ENCODE measurements at regions not wholly inside any gene's neighbourhood (a gene's known extent, or its start where the extent isn't known, plus 50 kb on each side); places are given as distances from the start of the nearest gene placed in this dataset.
"Not testable (repeated sequence)": the region's sequence is repeated elsewhere in the genome, so short reads cannot be mapped to it uniquely, and the experiment has no call there.

- no peak for DNase-seq
These were observed 91.3 kb downstream of the ZNF467 start for GRCh38 chr7:149682038-149682437.

- DNase-seq, result no peak
These were observed 92.1 kb downstream of the ZNF467 start for GRCh38 chr7:149681274-149681673.

- no peak for DNase-seq
These were observed 92.9 kb downstream of the ZNF467 start for GRCh38 chr7:149680331-149681025.

GRCh38 chr7:149674728-149675385 is 98.5 kb downstream of the ZNF467 start:
- not testable (repeated sequence) for DNase-seq

GRCh38 chr7:149673006-149673405 is 100.4 kb downstream of the ZNF467 start:
- no peak for DNase-seq

- no peak for DNase-seq
These were observed 103.1 kb downstream of the ZNF467 start for GRCh38 chr7:149670288-149670687.

GRCh38 chr7:149669121-149669818 is 104.1 kb downstream of the ZNF467 start:
- DNase-seq, result no peak

- no peak for DNase-seq
These were observed 106.9 kb downstream of the ZNF467 start for GRCh38 chr7:149666360-149666945.

GRCh38 chr7:149665618-149666017 is 107.8 kb downstream of the ZNF467 start:
- DNase-seq, result not testable (repeated sequence)

- DNase-seq, result no peak
These were observed 108.7 kb downstream of the ZNF467 start for GRCh38 chr7:149664666-149665065.

GRCh38 chr7:149664176-149664575 is 109.2 kb downstream of the ZNF467 start:
- no peak for DNase-seq

- DNase-seq, result peak; percentile 63
These were observed 110.7 kb downstream of the ZNF467 start for GRCh38 chr7:149662591-149663095.

GRCh38 chr7:149655784-149656183 is 117.6 kb downstream of the ZNF467 start:
- no peak for DNase-seq

- no peak for DNase-seq
These were observed 118.8 kb downstream of the ZNF467 start for GRCh38 chr7:149654588-149654987.

GRCh38 chr7:149650190-149650589 is 123.2 kb downstream of the ZNF467 start:
- not testable (repeated sequence) for DNase-seq

GRCh38 chr7:149644754-149645153 is 128.6 kb downstream of the ZNF467 start:
- no peak for DNase-seq

GRCh38 chr7:149642589-149642988 is 130.8 kb downstream of the ZNF467 start:
- no peak for DNase-seq

GRCh38 chr7:149638566-149639320 is 134.6 kb downstream of the ZNF467 start:
- no peak for DNase-seq

GRCh38 chr7:149637911-149638565 is 135.3 kb downstream of the ZNF467 start:
- no peak for DNase-seq

GRCh38 chr7:149635561-149636329 is 137.6 kb downstream of the ZNF467 start:
- DNase-seq, result no peak

Data from activated naive CD4-positive, alpha-beta T cell treated with anti-CD3 and anti-CD28 coated beads, Interleukin-2, amount 50 U/mL, for 16 hours (primary cell).